Ectodermal cell (in vitro differentiated cells): ENCODE measurements at regions not wholly inside any gene's neighbourhood (a gene's known extent, or its start where the extent isn't known, plus 50 kb on each side); places are given as distances from the start of the nearest gene placed in this dataset.
"Not testable (repeated sequence)": the region's sequence is repeated elsewhere in the genome, so short reads cannot be mapped to it uniquely, and the experiment has no call there.

Source experiments
- H3K27ac ChIP-seq: 2 replicates; pipeline ENCODE4 v1.7.0; 2013; ENCODE audit warnings: mild to moderate bottlenecking, low read depth, low read length; ENCODE audit not compliant: insufficient read depth, poor library complexity, severe bottlenecking
- H3K27me3 ChIP-seq: 2 replicates; pipeline ENCODE4 v1.7.0; 2013; ENCODE audit warnings: mild to moderate bottlenecking, low read length; ENCODE audit not compliant: insufficient read depth, control insufficient read depth, poor library complexity, severe bottlenecking
- H3K36me3 ChIP-seq: one replicate; pipeline ENCODE4 v1.7.0; 2013; ENCODE audit warnings: low read length; ENCODE audit not compliant: control insufficient read depth, insufficient read depth
- H3K4me1 ChIP-seq: one replicate; pipeline ENCODE4 v1.7.0; 2013; ENCODE audit warnings: low read length; ENCODE audit not compliant: control insufficient read depth, insufficient read depth
- H3K4me3 ChIP-seq: 2 replicates; pipeline ENCODE4 v1.7.0; 2013; ENCODE audit warnings: low read depth, low read length, control low read depth; ENCODE audit not compliant: insufficient read depth
- H3K9me3 ChIP-seq: 2 replicates; pipeline ENCODE4 v1.7.0; 2013; ENCODE audit warnings: mild to moderate bottlenecking, low read length, moderate library complexity; ENCODE audit not compliant: control insufficient read depth
- WGBS, 2 experiments: methylation state at CpG; one replicate each; pipeline ENCODE4 v1.1.7; 2013; ENCODE audit warnings: missing lambda C conversion rate in 2 of 2; 5-methylcytosine and 5-hydroxymethylcytosine counted together

- Histone ChIP-seq H3K4me3 (no peak overlapping the region), H3K27me3 (no peaks in the 10 kb centered on the region), H3K4me1 (no peaks in the 10 kb centered on the region), H3K9me3 (no peaks in the 10 kb centered on the region), H3K36me3 (no peaks in the 10 kb centered on the region), H3K27ac (no peak overlapping the region)
- 94% methylated on average over 9 of the region's 9 CpGs for WGBS, 2 experiments
Observed at GRCh38 chr10:43921881-43922280, 273.2 kb upstream of the ZNF32 start.

GRCh38 chr10:43921478-43921877, 272.8 kb upstream of the ZNF32 start:
- no peaks in the 10 kb centered on the region for H3K4me1 ChIP-seq
- H3K9me3 ChIP-seq, result no peaks in the 10 kb centered on the region
- H3K4me3 ChIP-seq, result no peak overlapping the region
- 93% methylated on average over 6 of the region's 6 CpGs for WGBS, 2 experiments
- H3K36me3 ChIP-seq, result no peaks in the 10 kb centered on the region
- no peaks in the 10 kb centered on the region for H3K27me3 ChIP-seq
- H3K27ac ChIP-seq, result no peak overlapping the region

- H3K9me3 ChIP-seq, H3K4me1 ChIP-seq, H3K27ac ChIP-seq, H3K36me3 ChIP-seq, H3K4me3 ChIP-seq, H3K27me3 ChIP-seq: not testable (repeated sequence)
- WGBS, 2 experiments, result 87 to 91% methylated on average over 12 of the region's 12 CpGs
Observed at GRCh38 chr10:43920236-43920758, 271.6 kb upstream of the ZNF32 start.

GRCh38 chr10:43913676-43914235, 265.1 kb upstream of the ZNF32 start:
- H3K4me3 ChIP-seq, result no peak overlapping the region
- H3K27ac ChIP-seq, result no peak overlapping the region
- WGBS, 2 experiments, result 91 to 92% methylated on average over 7 of the region's 8 CpGs
- no peaks in the 10 kb centered on the region for H3K36me3 ChIP-seq
- H3K27me3 ChIP-seq, result no peaks in the 10 kb centered on the region
- H3K4me1 ChIP-seq, result no peaks in the 10 kb centered on the region
- H3K9me3 ChIP-seq, result no peaks in the 10 kb centered on the region

- Histone ChIP-seq H3K9me3 (no peaks in the 10 kb centered on the region), H3K4me1 (no peaks in the 10 kb centered on the region), H3K36me3 (no peaks in the 10 kb centered on the region), H3K27ac (no peak overlapping the region), H3K4me3 (no peak overlapping the region), H3K27me3 (no peaks in the 10 kb centered on the region)
- WGBS, 2 experiments, result 89 to 95% methylated on average over 3 of the region's 3 CpGs
Observed at GRCh38 chr10:43912469-43912868, 263.8 kb upstream of the ZNF32 start.

GRCh38 chr10:43906490-43906889, 257.8 kb upstream of the ZNF32 start:
- Histone ChIP-seq H3K9me3 (no peaks in the 10 kb centered on the region), H3K4me3 (no peak overlapping the region), H3K27ac (no peak overlapping the region), H3K4me1 (no peaks in the 10 kb centered on the region), H3K27me3 (no peaks in the 10 kb centered on the region), H3K36me3 (no peaks in the 10 kb centered on the region)
- 84 to 86% methylated on average over 8 of the region's 8 CpGs for WGBS, 2 experiments

- no peaks in the 10 kb centered on the region for H3K36me3 ChIP-seq
- no peaks in the 10 kb centered on the region for H3K9me3 ChIP-seq
- no peaks in the 10 kb centered on the region for H3K27me3 ChIP-seq
- H3K27ac ChIP-seq, result no peak overlapping the region
- H3K4me3 ChIP-seq, result no peak overlapping the region
- WGBS, 2 experiments, result 85 to 88% methylated on average over 9 of the region's 10 CpGs
- H3K4me1 ChIP-seq, result no peaks in the 10 kb centered on the region
Observed at GRCh38 chr10:43905512-43906236, 257.0 kb upstream of the ZNF32 start.

GRCh38 chr10:43904844-43905243, 256.2 kb upstream of the ZNF32 start:
- no peak overlapping the region for H3K27ac ChIP-seq
- 86 to 88% methylated on average over 9 of the region's 9 CpGs for WGBS, 2 experiments

GRCh38 chr10:43904301-43904700, 255.6 kb upstream of the ZNF32 start:
- H3K9me3 ChIP-seq, result no peaks in the 10 kb centered on the region
- H3K4me3 ChIP-seq, result no peak overlapping the region
- no peaks in the 10 kb centered on the region for H3K36me3 ChIP-seq
- 85 to 88% methylated on average over 7 of the region's 7 CpGs for WGBS, 2 experiments
- no peaks in the 10 kb centered on the region for H3K27me3 ChIP-seq
- no peaks in the 10 kb centered on the region for H3K4me1 ChIP-seq
- H3K27ac ChIP-seq, result no peak overlapping the region

More at GRCh38 chr10:43904844-43905243, 256.2 kb upstream of the ZNF32 start:
- H3K4me1 ChIP-seq, result no peaks in the 10 kb centered on the region
- no peaks in the 10 kb centered on the region for H3K9me3 ChIP-seq
- no peak overlapping the region for H3K4me3 ChIP-seq
- no peaks in the 10 kb centered on the region for H3K27me3 ChIP-seq
- no peaks in the 10 kb centered on the region for H3K36me3 ChIP-seq

GRCh38 chr10:43903451-43903850, 254.8 kb upstream of the ZNF32 start:
- Histone ChIP-seq H3K9me3 (no peaks in the 10 kb centered on the region), H3K4me3 (no peak overlapping the region), H3K36me3 (no peaks in the 10 kb centered on the region), H3K27ac (no peak overlapping the region), H3K4me1 (no peaks in the 10 kb centered on the region), H3K27me3 (no peaks in the 10 kb centered on the region)
- 87% methylated on average over 7 of the region's 7 CpGs for WGBS, 2 experiments
